Non-pigmented ciliary epithelial cell (primary cell): ENCODE measurements at regions not wholly inside any gene's neighbourhood (a gene's known extent, or its start where the extent isn't known, plus 50 kb on each side); places are given as distances from the start of the nearest gene placed in this dataset.

ENCODE experiments used
- DNase-seq: peaks from one replicate; pipeline ENCODE4 v3.0.0-alpha.2; 2010; ENCODE audit warnings: low read depth

GRCh38 chr7:32142649-32143048, 72.4 kb upstream of the PDE1C start:
- no peak for DNase-seq

- DNase-seq, result no peak
Measured at GRCh38 chr7:32140210-32140939, 70.2 kb upstream of the PDE1C start.

GRCh38 chr7:32137059-32137458, 66.9 kb upstream of the PDE1C start:
- no peak for DNase-seq

GRCh38 chr7:32131091-32131490, 60.9 kb upstream of the PDE1C start:
- DNase-seq, result no peak

- DNase-seq, result no peak
Measured at GRCh38 chr7:32126843-32127242, 56.6 kb upstream of the PDE1C start.
